ENCODE measurements at regions not wholly inside any gene's neighbourhood (a gene's known extent, or its start where the extent isn't known, plus 50 kb on each side); places are given as distances from the start of the nearest gene placed in this dataset.

GRCh38 chr3:66812136-66812535, 186.0 kb upstream of the KBTBD8 start:
- Mint-ChIP-seq H3K27me3 (peaks cover 2% of the 10 kb centered on the region), H3K4me1 (no peaks in the 10 kb centered on the region), H3K27ac (no peak overlapping the region), H3K9me3 (no peaks in the 10 kb centered on the region), H3K4me3 (no peak overlapping the region), H3K36me3 (no peaks in the 10 kb centered on the region)
- POLR2A ChIA-PET, result no interaction called here
- ATAC-seq (ENCODE audit: low read depth) (no peak), DNase-seq (no peak)

GRCh38 chr3:66812741-66813140, 185.4 kb upstream of the KBTBD8 start:
- POLR2A ChIA-PET, result no interaction called here
- H3K27ac Mint-ChIP-seq, result no peak overlapping the region

GRCh38 chr3:66816090-66816761, 181.9 kb upstream of the KBTBD8 start:
- H3K4me3 Mint-ChIP-seq, result no peak overlapping the region
- POLR2A ChIA-PET, result no interaction called here
- H3K9me3 Mint-ChIP-seq, result no peaks in the 10 kb centered on the region
- DNase-seq (no peak), ATAC-seq (ENCODE audit: low read depth) (peak; percentile 47)
- no peaks in the 10 kb centered on the region for H3K4me1 Mint-ChIP-seq
- no peaks in the 10 kb centered on the region for H3K36me3 Mint-ChIP-seq
- H3K27me3 Mint-ChIP-seq, result peaks cover 12% of the 10 kb centered on the region
- no peak overlapping the region for H3K27ac Mint-ChIP-seq

More at GRCh38 chr3:66812741-66813140, 185.4 kb upstream of the KBTBD8 start:
- no peaks in the 10 kb centered on the region for H3K36me3 Mint-ChIP-seq
- DNase-seq, result no peak
- H3K9me3 Mint-ChIP-seq, result no peaks in the 10 kb centered on the region
- peaks cover 3% of the 10 kb centered on the region for H3K27me3 Mint-ChIP-seq
- no peak for ATAC-seq (ENCODE audit: low read depth)
- no peak overlapping the region for H3K4me3 Mint-ChIP-seq
- no peaks in the 10 kb centered on the region for H3K4me1 Mint-ChIP-seq

GRCh38 chr3:66817951-66818557, 180.1 kb upstream of the KBTBD8 start:
- DNase-seq (no peak), ATAC-seq (ENCODE audit: low read depth) (no peak)
- Mint-ChIP-seq H3K27me3 (peaks cover 12% of the 10 kb centered on the region), H3K36me3 (no peaks in the 10 kb centered on the region), H3K9me3 (no peaks in the 10 kb centered on the region), H3K27ac (no peak overlapping the region), H3K4me1 (no peaks in the 10 kb centered on the region), H3K4me3 (no peak overlapping the region)
- POLR2A ChIA-PET, result no interaction called here

- no peak overlapping the region for H3K27ac Mint-ChIP-seq
- no peaks in the 10 kb centered on the region for H3K4me1 Mint-ChIP-seq
- no peak overlapping the region for H3K4me3 Mint-ChIP-seq
- H3K9me3 Mint-ChIP-seq, result no peaks in the 10 kb centered on the region
- no peak for ATAC-seq (ENCODE audit: low read depth)
- H3K36me3 Mint-ChIP-seq, result no peaks in the 10 kb centered on the region
- no peak for DNase-seq
- peaks cover 12% of the 10 kb centered on the region for H3K27me3 Mint-ChIP-seq
- POLR2A ChIA-PET, result no interaction called here
These were observed 178.1 kb upstream of the KBTBD8 start for GRCh38 chr3:66819993-66820501.

- POLR2A ChIA-PET, result interaction anchor here (0.6 kb wide), 1 partner anchor 1211 kb away, joined by 3 read pairs; no protein-coding TSS in a partner anchor
- Mint-ChIP-seq H3K4me3 (no peak overlapping the region), H3K9me3 (no peaks in the 10 kb centered on the region), H3K4me1 (no peaks in the 10 kb centered on the region), H3K27me3 (peaks cover 11% of the 10 kb centered on the region), H3K36me3 (no peaks in the 10 kb centered on the region), H3K27ac (no peak overlapping the region)
- DNase-seq (peak; percentile 45), ATAC-seq (ENCODE audit: low read depth) (peak; percentile 72)
These were observed 175.7 kb upstream of the KBTBD8 start for GRCh38 chr3:66822186-66823008.

GRCh38 chr3:66823009-66823397, 175.1 kb upstream of the KBTBD8 start:
- no peaks in the 10 kb centered on the region for H3K36me3 Mint-ChIP-seq
- no peaks in the 10 kb centered on the region for H3K4me1 Mint-ChIP-seq
- H3K27me3 Mint-ChIP-seq, result peaks cover 11% of the 10 kb centered on the region
- DNase-seq (no peak), ATAC-seq (ENCODE audit: low read depth) (no peak)
- H3K4me3 Mint-ChIP-seq, result no peak overlapping the region
- no peaks in the 10 kb centered on the region for H3K9me3 Mint-ChIP-seq
- POLR2A ChIA-PET, result interaction anchor here (0.6 kb wide), 1 partner anchor 1210 kb away, joined by 3 read pairs; no protein-coding TSS in a partner anchor
- no peak overlapping the region for H3K27ac Mint-ChIP-seq

GRCh38 chr3:66823532-66823931, 174.6 kb upstream of the KBTBD8 start:
- Mint-ChIP-seq H3K4me3 (no peak overlapping the region), H3K9me3 (no peaks in the 10 kb centered on the region), H3K27ac (no peak overlapping the region), H3K36me3 (no peaks in the 10 kb centered on the region), H3K27me3 (peaks cover 11% of the 10 kb centered on the region), H3K4me1 (no peaks in the 10 kb centered on the region)
- POLR2A ChIA-PET, result no interaction called here
- no peak for ATAC-seq (ENCODE audit: low read depth)
- DNase-seq, result no peak

GRCh38 chr3:66825375-66825774, 172.7 kb upstream of the KBTBD8 start:
- Mint-ChIP-seq H3K27me3 (peaks cover 5% of the 10 kb centered on the region), H3K36me3 (no peaks in the 10 kb centered on the region), H3K4me1 (no peaks in the 10 kb centered on the region), H3K4me3 (no peak overlapping the region), H3K9me3 (no peaks in the 10 kb centered on the region), H3K27ac (no peak overlapping the region)
- DNase-seq (no peak), ATAC-seq (ENCODE audit: low read depth) (no peak)
- POLR2A ChIA-PET, result no interaction called here

- no peaks in the 10 kb centered on the region for H3K4me1 Mint-ChIP-seq
- no peaks in the 10 kb centered on the region for H3K36me3 Mint-ChIP-seq
- H3K4me3 Mint-ChIP-seq, result no peak overlapping the region
- DNase-seq (no peak), ATAC-seq (ENCODE audit: low read depth) (no peak)
- POLR2A ChIA-PET, result no interaction called here
- peaks cover 2% of the 10 kb centered on the region for H3K27me3 Mint-ChIP-seq
- H3K27ac Mint-ChIP-seq, result no peak overlapping the region
- no peaks in the 10 kb centered on the region for H3K9me3 Mint-ChIP-seq
These were observed 170.4 kb upstream of the KBTBD8 start for GRCh38 chr3:66827726-66828125.

- Mint-ChIP-seq H3K4me1 (no peaks in the 10 kb centered on the region), H3K4me3 (no peak overlapping the region), H3K9me3 (no peaks in the 10 kb centered on the region), H3K36me3 (no peaks in the 10 kb centered on the region), H3K27ac (no peak overlapping the region), H3K27me3 (peaks cover 4% of the 10 kb centered on the region)
- ATAC-seq (ENCODE audit: low read depth) (no peak), DNase-seq (no peak)
- POLR2A ChIA-PET, result no interaction called here
These were observed 169.8 kb upstream of the KBTBD8 start for GRCh38 chr3:66828303-66828702.

GRCh38 chr3:66830301-66830700, 167.8 kb upstream of the KBTBD8 start:
- Mint-ChIP-seq H3K27me3 (peaks cover 8% of the 10 kb centered on the region), H3K27ac (no peak overlapping the region), H3K4me3 (no peak overlapping the region), H3K9me3 (no peaks in the 10 kb centered on the region), H3K36me3 (no peaks in the 10 kb centered on the region), H3K4me1 (no peaks in the 10 kb centered on the region)
- POLR2A ChIA-PET, result no interaction called here
- DNase-seq, result no peak
- ATAC-seq (ENCODE audit: low read depth), result no peak

- DNase-seq (no peak), ATAC-seq (ENCODE audit: low read depth) (no peak)
- Mint-ChIP-seq H3K27ac (no peak overlapping the region), H3K27me3 (peaks cover 6% of the 10 kb centered on the region), H3K36me3 (no peaks in the 10 kb centered on the region), H3K4me3 (no peak overlapping the region), H3K4me1 (no peaks in the 10 kb centered on the region), H3K9me3 (no peaks in the 10 kb centered on the region)
- POLR2A ChIA-PET, result no interaction called here
These were observed 166.2 kb upstream of the KBTBD8 start for GRCh38 chr3:66831931-66832330.

Measured in activated naive CD8-positive, alpha-beta T cell treated with anti-CD3 and anti-CD28 coated beads, Interleukin-2, amount 10 ng/mL, durations not matched to agents 7 days and 5 days (primary cell).